ENCODE measurements at regions not wholly inside any gene's neighbourhood (a gene's known extent, or its start where the extent isn't known, plus 50 kb on each side); places are given as distances from the start of the nearest gene placed in this dataset.

- no peak for DNase-seq
Measured at GRCh38 chr2:64836566-64836965, 152.6 kb upstream of the SLC1A4 start.

- no peak for DNase-seq
Measured at GRCh38 chr2:64837116-64837731, 152.0 kb upstream of the SLC1A4 start.

- DNase-seq, result no peak
Measured at GRCh38 chr2:64837925-64838641, 151.1 kb upstream of the SLC1A4 start.

GRCh38 chr2:64838817-64839216 lies 150.4 kb upstream of the SLC1A4 start:
- DNase-seq, result no peak

GRCh38 chr2:64839844-64840243 lies 149.4 kb upstream of the SLC1A4 start:
- no peak for DNase-seq

- DNase-seq, result no peak
Measured at GRCh38 chr2:64840426-64840881, 148.7 kb upstream of the SLC1A4 start.

GRCh38 chr2:64841461-64841860 lies 147.7 kb upstream of the SLC1A4 start:
- no peak for DNase-seq

- DNase-seq, result no peak
Measured at GRCh38 chr2:64842030-64842429, 147.2 kb upstream of the SLC1A4 start.

GRCh38 chr2:64844087-64844486 lies 145.1 kb upstream of the SLC1A4 start:
- DNase-seq, result no peak

GRCh38 chr2:64845273-64845905 lies 143.8 kb upstream of the SLC1A4 start:
- no peak for DNase-seq

- DNase-seq, result no peak
Measured at GRCh38 chr2:64846177-64846576, 143.0 kb upstream of the SLC1A4 start.

- DNase-seq, result no peak
Measured at GRCh38 chr2:64847930-64848329, 141.3 kb upstream of the SLC1A4 start.

GRCh38 chr2:64848363-64848762 lies 140.8 kb upstream of the SLC1A4 start:
- no peak for DNase-seq

GRCh38 chr2:64848945-64849344 lies 140.3 kb upstream of the SLC1A4 start:
- no peak for DNase-seq

GRCh38 chr2:64850642-64851041 lies 138.6 kb upstream of the SLC1A4 start:
- no peak for DNase-seq

- no peak for DNase-seq
Measured at GRCh38 chr2:64852771-64853241, 136.4 kb upstream of the SLC1A4 start.

GRCh38 chr2:64853306-64853705 lies 135.9 kb upstream of the SLC1A4 start:
- DNase-seq, result no peak

GRCh38 chr2:64853894-64854293 lies 135.3 kb upstream of the SLC1A4 start:
- DNase-seq, result no peak

- DNase-seq, result peak; percentile 42
Measured at GRCh38 chr2:64854773-64855237, 134.4 kb upstream of the SLC1A4 start.

GRCh38 chr2:64857581-64858471 lies 131.4 kb upstream of the SLC1A4 start:
- DNase-seq, result no peak

GRCh38 chr2:64858541-64859311 lies 130.5 kb upstream of the SLC1A4 start:
- no peak for DNase-seq

Data from NCI-H2029 (cell line).